GM23338 (cell line): ENCODE measurements at regions not wholly inside any gene's neighbourhood (a gene's known extent, or its start where the extent isn't known, plus 50 kb on each side); places are given as distances from the start of the nearest gene placed in this dataset.

Experiments
- ATAC-seq: fragments of 200-7000 bp; cut with Tn5 transposase; 3 replicates; pipeline ENCODE4 v1.9.1; 2020
- DNase-seq: peaks from one replicate; pipeline ENCODE4 v3.0.0-alpha.2; 2015; ENCODE audit warnings: low spot score
- H2AFZ ChIP-seq: fragments of 200-600 bp; sonication (generic); 2 replicates; pipeline ENCODE4 v1.8.0; 2016; ENCODE audit warnings: antibody characterized with exemption, mild to moderate bottlenecking, moderate library complexity
- H3F3A ChIP-seq: fragments of 200-600 bp; sonication (generic); replicated peaks from 2 replicates; pipeline ENCODE4 v1.8.0; 2017; ENCODE audit warnings: antibody characterized with exemption, mixed run types, low read depth
- H3K27ac ChIP-seq: fragments of 200-600 bp; sonication (generic); 2 replicates; pipeline ENCODE4 v1.6.1; 2016; ENCODE audit warnings: low read depth
- H3K27me3 ChIP-seq: fragments of 200-600 bp; sonication (generic); 2 replicates; pipeline ENCODE4 v1.8.0; 2016; ENCODE audit warnings: mild to moderate bottlenecking, mixed run types, moderate library complexity; ENCODE audit not compliant: insufficient read depth
- H3K36me3 ChIP-seq: fragments of 200-600 bp; sonication (generic); 2 replicates; pipeline ENCODE4 v1.8.0; 2016; ENCODE audit warnings: mild to moderate bottlenecking; ENCODE audit not compliant: insufficient read depth
- H3K4me1 ChIP-seq: fragments of 200-600 bp; sonication (generic); 2 replicates; pipeline ENCODE4 v1.8.0; 2016; ENCODE audit warnings: mild to moderate bottlenecking, moderate library complexity; ENCODE audit not compliant: insufficient read depth
- H3K4me2 ChIP-seq: fragments of 200-600 bp; sonication (generic); 2 replicates; pipeline ENCODE4 v1.7.1; 2017; ENCODE audit warnings: mixed run types
- H3K4me3 ChIP-seq: fragments of 200-600 bp; sonication (generic); 2 replicates; pipeline ENCODE4 v1.6.1; 2016; ENCODE audit warnings: mixed run types
- H3K79me2 ChIP-seq: fragments of 200-600 bp; sonication (generic); replicated peaks from 2 replicates; pipeline ENCODE4 v1.8.0; 2017; ENCODE audit warnings: mild to moderate bottlenecking; ENCODE audit not compliant: insufficient read depth
- H3K9me2 ChIP-seq: fragments of 200-600 bp; sonication (generic); 2 replicates; pipeline ENCODE4 v1.8.0; 2017; ENCODE audit not compliant: insufficient read depth
- H4K20me1 ChIP-seq: fragments of 200-600 bp; sonication (generic); replicated peaks from 2 replicates; pipeline ENCODE4 v1.8.0; 2017; ENCODE audit warnings: mild to moderate bottlenecking; ENCODE audit not compliant: insufficient read depth
- H3K27ac Mint-ChIP-seq: 2 replicates; pipeline ENCODE4 v1.8.0; 2020; ENCODE audit warnings: inconsistent platforms, mild to moderate bottlenecking, moderate library complexity, mixed read lengths
- H3K27me3 Mint-ChIP-seq: 3 replicates; pipeline ENCODE4 v1.8.0; 2022; ENCODE audit warnings: low read depth, mild to moderate bottlenecking, moderate library complexity, mixed read lengths, inconsistent platforms; ENCODE audit not compliant: insufficient read depth, poor library complexity
- H3K36me3 Mint-ChIP-seq: 3 replicates; pipeline ENCODE4 v1.8.0; 2021; ENCODE audit warnings: low read depth, mild to moderate bottlenecking, inconsistent platforms, moderate library complexity, mixed read lengths
- H3K4me1 Mint-ChIP-seq: 3 replicates; pipeline ENCODE4 v1.8.0; 2020; ENCODE audit warnings: mild to moderate bottlenecking, inconsistent platforms, mixed read lengths
- H3K4me3 Mint-ChIP-seq: 3 replicates; pipeline ENCODE4 v1.8.0; 2021; ENCODE audit warnings: moderate library complexity, mild to moderate bottlenecking, inconsistent platforms, mixed read lengths
- H3K9me3 Mint-ChIP-seq: 3 replicates; pipeline ENCODE4 v1.8.0; 2020; ENCODE audit warnings: moderate library complexity, mild to moderate bottlenecking, inconsistent platforms, mixed read lengths
- CREB1 ChIP-seq: fragments of 250-450 bp; sonication (Bioruptor Pico); IDR thresholded peaks from 2 replicates; pipeline ENCODE4 v1.5.0; 2020; ENCODE audit warnings: low read depth, mild to moderate bottlenecking, moderate library complexity
- EZH2 ChIP-seq: fragments of 200-600 bp; sonication (generic); IDR thresholded peaks from one replicate; pipeline ENCODE4 v1.8.0; 2017; ENCODE audit warnings: antibody characterized with exemption, mild to moderate bottlenecking, low read depth; ENCODE audit not compliant: unreplicated experiment
- JUNB ChIP-seq: IDR thresholded peaks from one replicate; pipeline ENCODE4 v1.6.1; 2016; ENCODE audit warnings: antibody characterized with exemption; ENCODE audit not compliant: unreplicated experiment
- NANOG ChIP-seq: IDR thresholded peaks from 2 replicates; pipeline ENCODE4 v1.6.1; 2016; ENCODE audit warnings: antibody characterized with exemption, borderline replicate concordance
- POLR2AphosphoS5 ChIP-seq: IDR thresholded peaks from 2 replicates; pipeline ENCODE4 v1.6.1; 2016; ENCODE audit warnings: antibody characterized with exemption, low read depth
- ZNF114 ChIP-seq: fragments of 250-450 bp; sonication (Bioruptor Pico); IDR thresholded peaks from 2 replicates; pipeline ENCODE4 v1.5.0; 2020; ENCODE audit warnings: mild to moderate bottlenecking, moderate library complexity
- ZNF331 ChIP-seq: fragments of 250-450 bp; sonication (Bioruptor Pico); IDR thresholded peaks from 2 replicates; pipeline ENCODE4 v1.5.0; 2020; ENCODE audit warnings: low read depth, mild to moderate bottlenecking, moderate library complexity
- TF ChIP-seq, protein P1 (sequence below): IDR thresholded peaks from one replicate; pipeline ENCODE4 v1.6.1; 2018; ENCODE audit warnings: antibody characterized with exemption; ENCODE audit not compliant: unreplicated experiment
- TF ChIP-seq, protein P2 (sequence below): IDR thresholded peaks from 2 replicates; pipeline ENCODE4 v1.6.1; 2016; ENCODE audit warnings: antibody characterized with exemption
- TF ChIP-seq, protein P3 (sequence below): fragments of 250-450 bp; sonication (Bioruptor Pico); IDR thresholded peaks from 2 replicates; pipeline ENCODE4 v1.5.0; 2020; ENCODE audit warnings: mild to moderate bottlenecking, moderate library complexity

- TF ChIP-seq, protein P1, sequence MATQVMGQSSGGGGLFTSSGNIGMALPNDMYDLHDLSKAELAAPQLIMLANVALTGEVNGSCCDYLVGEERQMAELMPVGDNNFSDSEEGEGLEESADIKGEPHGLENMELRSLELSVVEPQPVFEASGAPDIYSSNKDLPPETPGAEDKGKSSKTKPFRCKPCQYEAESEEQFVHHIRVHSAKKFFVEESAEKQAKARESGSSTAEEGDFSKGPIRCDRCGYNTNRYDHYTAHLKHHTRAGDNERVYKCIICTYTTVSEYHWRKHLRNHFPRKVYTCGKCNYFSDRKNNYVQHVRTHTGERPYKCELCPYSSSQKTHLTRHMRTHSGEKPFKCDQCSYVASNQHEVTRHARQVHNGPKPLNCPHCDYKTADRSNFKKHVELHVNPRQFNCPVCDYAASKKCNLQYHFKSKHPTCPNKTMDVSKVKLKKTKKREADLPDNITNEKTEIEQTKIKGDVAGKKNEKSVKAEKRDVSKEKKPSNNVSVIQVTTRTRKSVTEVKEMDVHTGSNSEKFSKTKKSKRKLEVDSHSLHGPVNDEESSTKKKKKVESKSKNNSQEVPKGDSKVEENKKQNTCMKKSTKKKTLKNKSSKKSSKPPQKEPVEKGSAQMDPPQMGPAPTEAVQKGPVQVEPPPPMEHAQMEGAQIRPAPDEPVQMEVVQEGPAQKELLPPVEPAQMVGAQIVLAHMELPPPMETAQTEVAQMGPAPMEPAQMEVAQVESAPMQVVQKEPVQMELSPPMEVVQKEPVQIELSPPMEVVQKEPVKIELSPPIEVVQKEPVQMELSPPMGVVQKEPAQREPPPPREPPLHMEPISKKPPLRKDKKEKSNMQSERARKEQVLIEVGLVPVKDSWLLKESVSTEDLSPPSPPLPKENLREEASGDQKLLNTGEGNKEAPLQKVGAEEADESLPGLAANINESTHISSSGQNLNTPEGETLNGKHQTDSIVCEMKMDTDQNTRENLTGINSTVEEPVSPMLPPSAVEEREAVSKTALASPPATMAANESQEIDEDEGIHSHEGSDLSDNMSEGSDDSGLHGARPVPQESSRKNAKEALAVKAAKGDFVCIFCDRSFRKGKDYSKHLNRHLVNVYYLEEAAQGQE = no peak
- TF ChIP-seq POLR2AphosphoS5 (no peak), CREB1 (CRISPR knock-in tag) (no peak), ZNF331 (CRISPR knock-in tag) (no peak), NANOG (no peak), ZNF114 (no peak)
- TF ChIP-seq, protein P2, sequence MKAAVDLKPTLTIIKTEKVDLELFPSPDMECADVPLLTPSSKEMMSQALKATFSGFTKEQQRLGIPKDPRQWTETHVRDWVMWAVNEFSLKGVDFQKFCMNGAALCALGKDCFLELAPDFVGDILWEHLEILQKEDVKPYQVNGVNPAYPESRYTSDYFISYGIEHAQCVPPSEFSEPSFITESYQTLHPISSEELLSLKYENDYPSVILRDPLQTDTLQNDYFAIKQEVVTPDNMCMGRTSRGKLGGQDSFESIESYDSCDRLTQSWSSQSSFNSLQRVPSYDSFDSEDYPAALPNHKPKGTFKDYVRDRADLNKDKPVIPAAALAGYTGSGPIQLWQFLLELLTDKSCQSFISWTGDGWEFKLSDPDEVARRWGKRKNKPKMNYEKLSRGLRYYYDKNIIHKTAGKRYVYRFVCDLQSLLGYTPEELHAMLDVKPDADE = no peak
These were observed 181.5 kb upstream of the TRIM24 start (continued) for GRCh38 chr7:138278601-138279000.

DNA sequence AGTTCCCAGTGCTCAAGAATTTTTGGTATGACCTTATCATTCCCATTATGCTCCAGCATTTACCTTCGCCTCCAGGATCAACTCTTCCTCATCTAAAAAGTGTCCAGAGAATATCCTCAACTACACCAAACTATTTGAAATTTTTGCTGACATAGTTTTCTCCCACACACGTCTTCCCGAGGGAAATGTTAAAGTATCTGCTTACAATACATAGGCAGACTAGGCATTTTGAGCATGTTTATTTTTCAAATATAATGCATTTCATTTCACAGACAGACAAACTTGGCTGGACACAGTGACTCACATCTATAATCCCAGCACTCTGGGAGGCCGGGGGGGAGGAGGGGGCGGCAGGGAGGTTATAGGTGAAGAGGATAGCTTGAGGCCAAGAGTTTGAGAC, 177.1 kb upstream of the TRIM24 start:
- no peaks in the 10 kb centered on the region for H3K4me1 Mint-ChIP-seq
- Histone ChIP-seq H3K79me2 (no peaks in the 10 kb centered on the region), H3K36me3 (no peaks in the 10 kb centered on the region), H3K4me2 (no peak overlapping the region), H3K4me3 (no peak overlapping the region), H4K20me1 (no peaks in the 10 kb centered on the region), H3K4me1 (no peaks in the 10 kb centered on the region), H2AFZ (no peak overlapping the region), H3K27ac (no peak overlapping the region), H3K27me3 (no peaks in the 10 kb centered on the region), H3F3A (no peaks in the 10 kb centered on the region), H3K9me2 (no peaks in the 10 kb centered on the region)
- no peaks in the 10 kb centered on the region for H3K36me3 Mint-ChIP-seq
- peaks cover 4% of the 10 kb centered on the region; the same call in 1 of the 3 replicates for H3K9me3 Mint-ChIP-seq
- TF ChIP-seq ZNF331 (CRISPR knock-in tag) (no peak), JUNB (no peak)
- H3K27me3 Mint-ChIP-seq = peaks cover 2% of the 10 kb centered on the region
- DNase-seq (no peak), ATAC-seq (no peak)
- no peak overlapping the region for H3K27ac Mint-ChIP-seq
- no peak overlapping the region for H3K4me3 Mint-ChIP-seq

- DNase-seq = no peak
- Histone ChIP-seq H3K4me1 (no peaks in the 10 kb centered on the region), H2AFZ (no peak overlapping the region), H3F3A (no peaks in the 10 kb centered on the region), H3K9me2 (no peaks in the 10 kb centered on the region), H3K4me2 (no peak overlapping the region), H3K36me3 (peaks cover 12% of the 10 kb centered on the region; the same call in 1 of the 2 replicates), H3K79me2 (no peaks in the 10 kb centered on the region), H3K27ac (no peak overlapping the region), H4K20me1 (no peaks in the 10 kb centered on the region), H3K27me3 (no peaks in the 10 kb centered on the region), H3K4me3 (no peak overlapping the region)
- no peak overlapping the region for H3K4me3 Mint-ChIP-seq
- no peak for ATAC-seq
- H3K9me3 Mint-ChIP-seq = peaks cover 24% of the 10 kb centered on the region
- H3K36me3 Mint-ChIP-seq = peaks cover 17% of the 10 kb centered on the region
- H3K27ac Mint-ChIP-seq = no peak overlapping the region
- no peaks in the 10 kb centered on the region for H3K4me1 Mint-ChIP-seq
- H3K27me3 Mint-ChIP-seq = peaks cover 4% of the 10 kb centered on the region
- TF ChIP-seq ZNF331 (CRISPR knock-in tag) (no peak), EZH2 (no peak), JUNB (no peak)
- TF ChIP-seq, protein P3, sequence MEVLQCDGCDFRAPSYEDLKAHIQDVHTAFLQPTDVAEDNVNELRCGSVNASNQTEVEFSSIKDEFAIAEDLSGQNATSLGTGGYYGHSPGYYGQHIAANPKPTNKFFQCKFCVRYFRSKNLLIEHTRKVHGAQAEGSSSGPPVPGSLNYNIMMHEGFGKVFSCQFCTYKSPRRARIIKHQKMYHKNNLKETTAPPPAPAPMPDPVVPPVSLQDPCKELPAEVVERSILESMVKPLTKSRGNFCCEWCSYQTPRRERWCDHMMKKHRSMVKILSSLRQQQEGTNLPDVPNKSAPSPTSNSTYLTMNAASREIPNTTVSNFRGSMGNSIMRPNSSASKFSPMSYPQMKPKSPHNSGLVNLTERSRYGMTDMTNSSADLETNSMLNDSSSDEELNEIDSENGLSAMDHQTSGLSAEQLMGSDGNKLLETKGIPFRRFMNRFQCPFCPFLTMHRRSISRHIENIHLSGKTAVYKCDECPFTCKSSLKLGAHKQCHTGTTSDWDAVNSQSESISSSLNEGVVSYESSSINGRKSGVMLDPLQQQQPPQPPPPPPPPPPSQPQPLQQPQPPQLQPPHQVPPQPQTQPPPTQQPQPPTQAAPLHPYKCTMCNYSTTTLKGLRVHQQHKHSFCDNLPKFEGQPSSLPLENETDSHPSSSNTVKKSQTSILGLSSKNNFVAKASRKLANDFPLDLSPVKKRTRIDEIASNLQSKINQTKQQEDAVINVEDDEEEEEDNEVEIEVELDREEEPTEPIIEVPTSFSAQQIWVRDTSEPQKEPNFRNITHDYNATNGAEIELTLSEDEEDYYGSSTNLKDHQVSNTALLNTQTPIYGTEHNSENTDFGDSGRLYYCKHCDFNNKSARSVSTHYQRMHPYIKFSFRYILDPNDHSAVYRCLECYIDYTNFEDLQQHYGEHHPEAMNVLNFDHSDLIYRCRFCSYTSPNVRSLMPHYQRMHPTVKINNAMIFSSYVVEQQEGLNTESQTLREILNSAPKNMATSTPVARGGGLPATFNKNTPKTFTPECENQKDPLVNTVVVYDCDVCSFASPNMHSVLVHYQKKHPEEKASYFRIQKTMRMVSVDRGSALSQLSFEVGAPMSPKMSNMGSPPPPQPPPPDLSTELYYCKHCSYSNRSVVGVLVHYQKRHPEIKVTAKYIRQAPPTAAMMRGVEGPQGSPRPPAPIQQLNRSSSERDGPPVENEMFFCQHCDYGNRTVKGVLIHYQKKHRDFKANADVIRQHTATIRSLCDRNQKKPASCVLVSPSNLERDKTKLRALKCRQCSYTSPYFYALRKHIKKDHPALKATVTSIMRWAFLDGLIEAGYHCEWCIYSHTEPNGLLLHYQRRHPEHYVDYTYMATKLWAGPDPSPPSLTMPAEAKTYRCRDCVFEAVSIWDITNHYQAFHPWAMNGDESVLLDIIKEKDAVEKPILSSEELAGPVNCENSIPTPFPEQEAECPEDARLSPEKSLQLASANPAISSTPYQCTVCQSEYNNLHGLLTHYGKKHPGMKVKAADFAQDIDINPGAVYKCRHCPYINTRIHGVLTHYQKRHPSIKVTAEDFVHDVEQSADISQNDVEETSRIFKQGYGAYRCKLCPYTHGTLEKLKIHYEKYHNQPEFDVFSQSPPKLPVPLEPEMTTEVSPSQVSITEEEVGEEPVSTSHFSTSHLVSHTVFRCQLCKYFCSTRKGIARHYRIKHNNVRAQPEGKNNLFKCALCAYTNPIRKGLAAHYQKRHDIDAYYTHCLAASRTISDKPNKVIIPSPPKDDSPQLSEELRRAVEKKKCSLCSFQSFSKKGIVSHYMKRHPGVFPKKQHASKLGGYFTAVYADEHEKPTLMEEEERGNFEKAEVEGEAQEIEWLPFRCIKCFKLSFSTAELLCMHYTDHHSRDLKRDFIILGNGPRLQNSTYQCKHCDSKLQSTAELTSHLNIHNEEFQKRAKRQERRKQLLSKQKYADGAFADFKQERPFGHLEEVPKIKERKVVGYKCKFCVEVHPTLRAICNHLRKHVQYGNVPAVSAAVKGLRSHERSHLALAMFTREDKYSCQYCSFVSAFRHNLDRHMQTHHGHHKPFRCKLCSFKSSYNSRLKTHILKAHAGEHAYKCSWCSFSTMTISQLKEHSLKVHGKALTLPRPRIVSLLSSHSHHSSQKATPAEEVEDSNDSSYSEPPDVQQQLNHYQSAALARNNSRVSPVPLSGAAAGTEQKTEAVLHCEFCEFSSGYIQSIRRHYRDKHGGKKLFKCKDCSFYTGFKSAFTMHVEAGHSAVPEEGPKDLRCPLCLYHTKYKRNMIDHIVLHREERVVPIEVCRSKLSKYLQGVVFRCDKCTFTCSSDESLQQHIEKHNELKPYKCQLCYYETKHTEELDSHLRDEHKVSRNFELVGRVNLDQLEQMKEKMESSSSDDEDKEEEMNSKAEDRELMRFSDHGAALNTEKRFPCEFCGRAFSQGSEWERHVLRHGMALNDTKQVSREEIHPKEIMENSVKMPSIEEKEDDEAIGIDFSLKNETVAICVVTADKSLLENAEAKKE (CRISPR knock-in tag) = no peak
These were observed 174.9 kb upstream of the TRIM24 start for GRCh38 chr7:138285129-138285528.
